A549 (cell line): ENCODE measurements at regions not wholly inside any gene's neighbourhood (a gene's known extent, or its start where the extent isn't known, plus 50 kb on each side); places are given as distances from the start of the nearest gene placed in this dataset.

Experiments
- ATAC-seq, 2 experiments: fragments of 200-7000 bp in 1 of 2; fragments of >200 bp in 1 of 2; cut with Nextera tagmentation in 1 of 2; cut with Tn5 transposase in 1 of 2; 3 replicates each; pipeline versions ENCODE4 v1.8.0 to v1.9.1; 2018 to 2020; ENCODE audit warnings: mild to moderate bottlenecking in 1 of 2, moderate library complexity in 1 of 2
- CTCF ChIA-PET: fragments of 300-600 bp; sonication (Branson Sonifier 250); formaldehyde crosslinking; extraction: SDS; loops from one replicate; lab custom pipeline; 2021; ENCODE audit warnings: antibody characterized with exemption, inconsistent platforms; lab: Yijun Ruan, JAX
- POLR2A ChIA-PET: fragments of 350-600 bp; formaldehyde crosslinking; extraction: SDS; loops from one replicate; lab custom pipeline; 2021; ENCODE audit warnings: antibody characterized with exemption, inconsistent platforms; lab: Yijun Ruan, JAX
- DNase-seq, 2 experiments: peaks; one replicate each; pipeline versions ENCODE4 v3.0.0 to v3.0.0-alpha.2; 2011 to 2016; ENCODE audit warnings: low read depth in 1 of 2, low spot score in 1 of 2
- FAIRE-seq: peaks from 2 replicates; lab custom pipeline; 2011; peaks lifted over from hg19 to GRCh38; lab: Jason Lieb, UNC
- H3K27ac ChIP-seq, 2 experiments: fragments of >200 bp; sonication (Bioruptor Twin); formaldehyde crosslinking; 3 replicates each; pipeline ENCODE4 v1.5.1; 2016 to 2017
- H3K4me1 ChIP-seq: fragments of >200 bp; sonication (Bioruptor Twin); formaldehyde crosslinking; 3 replicates; pipeline ENCODE4 v1.6.1; 2016
- H3K4me2 ChIP-seq: fragments of >200 bp; sonication (Bioruptor Twin); formaldehyde crosslinking; 3 replicates; pipeline ENCODE4 v1.6.1; 2016
- H3K4me3 ChIP-seq: fragments of >200 bp; sonication (Bioruptor Twin); formaldehyde crosslinking; 3 replicates; pipeline ENCODE4 v1.5.1; 2016
- H3K9me3 ChIP-seq: fragments of >200 bp; sonication (Bioruptor Twin); formaldehyde crosslinking; 3 replicates; pipeline ENCODE4 v1.6.1; 2016
- CBX8 ChIP-seq: fragments of 200-600 bp; sonication (generic); IDR thresholded peaks from 2 replicates; pipeline ENCODE4 v1.6.1; 2016
- CEBPB ChIP-seq, 2 experiments: fragments of >200 bp in 1 of 2; sonication (Bioruptor Twin) in 1 of 2; formaldehyde crosslinking in 1 of 2; IDR thresholded peaks; 2 replicates each; pipeline ENCODE4 v1.6.1; 2012 to 2016
- CHD4 ChIP-seq: fragments of 200-600 bp; sonication (generic); IDR thresholded peaks from 2 replicates; pipeline ENCODE4 v1.6.1; 2016; ENCODE audit warnings: antibody characterized with exemption, mild to moderate bottlenecking, borderline replicate concordance
- CTCF ChIP-seq: fragments of >200 bp; sonication (Bioruptor Twin); formaldehyde crosslinking; IDR thresholded peaks from 3 replicates; pipeline ENCODE4 v1.5.1; 2016
- EP300 ChIP-seq, 2 experiments: fragments of >200 bp; sonication (Bioruptor Twin); formaldehyde crosslinking; IDR thresholded peaks; 2 replicates in 1 of 2; 3 replicates in 1 of 2; pipeline ENCODE4 v1.6.1; 2016 to 2017
- ESRRA ChIP-seq: fragments of 150-350 bp; IDR thresholded peaks from 2 replicates; pipeline ENCODE4 v1.6.1; 2014; ENCODE audit warnings: mild to moderate bottlenecking, low read length, borderline replicate concordance
- FOSB ChIP-seq: fragments of 250-450 bp; sonication (Bioruptor Pico); IDR thresholded peaks from 2 replicates; pipeline ENCODE4 v1.5.0; 2020; ENCODE audit warnings: mild to moderate bottlenecking, moderate library complexity
- HDAC2 ChIP-seq: fragments of 200-600 bp; sonication (generic); IDR thresholded peaks from 2 replicates; pipeline ENCODE4 v1.6.1; 2016
- HEYL ChIP-seq: fragments of 250-450 bp; sonication (Bioruptor Pico); IDR thresholded peaks from 2 replicates; pipeline ENCODE4 v1.8.0; 2021; ENCODE audit warnings: mild to moderate bottlenecking, moderate library complexity
- JUN ChIP-seq, 2 experiments: fragments of >200 bp; sonication (Bioruptor Twin); formaldehyde crosslinking; IDR thresholded peaks; 2 replicates in 1 of 2; 3 replicates in 1 of 2; pipeline ENCODE4 v1.6.1; 2016 to 2017
- KDM5A ChIP-seq: fragments of 200-600 bp; sonication (generic); IDR thresholded peaks from 2 replicates; pipeline ENCODE4 v1.6.1; 2016; ENCODE audit warnings: antibody characterized with exemption, mild to moderate bottlenecking
- MAX ChIP-seq: IDR thresholded peaks from 2 replicates; pipeline ENCODE4 v1.6.1; 2012
- MAZ ChIP-seq: fragments of 150-350 bp; IDR thresholded peaks from 2 replicates; pipeline ENCODE4 v1.6.1; 2014; ENCODE audit warnings: antibody characterized with exemption, low read depth, low read length, borderline replicate concordance
- MYC ChIP-seq: IDR thresholded peaks from 2 replicates; pipeline ENCODE4 v1.6.1; 2012; ENCODE audit warnings: mild to moderate bottlenecking, inconsistent platforms, low read length, improper control_type of control experiment, borderline replicate concordance
- NFE2L2 ChIP-seq: fragments of 150-350 bp; conservative IDR thresholded peaks from 2 replicates; pipeline ENCODE4 v1.6.1; 2014; ENCODE audit warnings: low read length
- NPAS2 ChIP-seq: fragments of 250-450 bp; sonication (Bioruptor Pico); IDR thresholded peaks from 2 replicates; pipeline ENCODE4 v1.8.0; 2022; ENCODE audit warnings: mild to moderate bottlenecking, moderate library complexity, borderline replicate concordance
- POLR2AphosphoS2 ChIP-seq: conservative IDR thresholded peaks from 2 replicates; pipeline ENCODE4 v1.6.1; 2012; ENCODE audit warnings: low read length, improper control_type of control experiment, inconsistent platforms
- REST ChIP-seq: fragments of 200-600 bp; sonication (generic); IDR thresholded peaks from 2 replicates; pipeline ENCODE4 v1.6.1; 2016; ENCODE audit warnings: antibody characterized with exemption, mild to moderate bottlenecking, moderate library complexity
- SMC3 ChIP-seq: fragments of >200 bp; sonication (Bioruptor Twin); formaldehyde crosslinking; IDR thresholded peaks from 3 replicates; pipeline ENCODE4 v1.6.1; 2018; ENCODE audit warnings: inconsistent platforms
- SREBF2 ChIP-seq: fragments of 450-650 bp; IDR thresholded peaks from 2 replicates; pipeline ENCODE4 v1.6.1; 2014; ENCODE audit warnings: mild to moderate bottlenecking, moderate library complexity
- TFCP2L1 ChIP-seq: fragments of 250-450 bp; sonication (Bioruptor Pico); IDR thresholded peaks from 2 replicates; pipeline ENCODE4 v1.5.0; 2021; ENCODE audit warnings: mild to moderate bottlenecking
- TP53 ChIP-seq: fragments of 250-450 bp; sonication (Bioruptor Pico); IDR thresholded peaks from 2 replicates; pipeline ENCODE4 v1.5.0; 2021; ENCODE audit warnings: mild to moderate bottlenecking, moderate library complexity
- USF2 ChIP-seq: fragments of 450-650 bp; IDR thresholded peaks from 2 replicates; pipeline ENCODE4 v1.6.1; 2014; ENCODE audit warnings: antibody characterized with exemption
- WGBS: methylation state at CpG from one replicate; pipeline ENCODE4 v1.1.6; 2017; ENCODE audit errors: missing lambda C conversion rate; 5-methylcytosine and 5-hydroxymethylcytosine counted together

GRCh38 chr11:70544774-70545609 lies 146.7 kb downstream of the CTTN start:
- Histone ChIP-seq H3K27ac (0 out of 6 replicates have a peak overlapping the region, but pooled peaks of 1 of the 2 experiments have one; percentile 34), H3K4me3 (no peak overlapping the region), H3K4me2 (no peak overlapping the region), H3K9me3 (no peaks in the 10 kb centered on the region), H3K4me1 (no peaks in the 10 kb centered on the region; the same call in 2 of the 3 replicates)
- WGBS: 81% methylated on average over 24 of the region's 36 CpGs
- no peak for FAIRE-seq
- TF ChIP-seq CTCF (no peak), CBX8 (no peak), HEYL (CRISPR knock-in tag) (no peak), JUN (IDR thresholded peaks at IDR 0.05) (no peak), NPAS2 (CRISPR knock-in tag) (no peak), ESRRA (no peak), MAX (no peak), HDAC2 (no peak)
- ChIA-PET CTCF (interaction anchor here (1.0 kb wide), 1 partner anchor 11 kb away, joined by 3 read pairs; no protein-coding TSS in a partner anchor), POLR2A (no interaction called here)
- ATAC-seq: peak; percentile 33 to 57; a peak in 3 of 6 replicates
- peak in 1 of 2 experiments; percentile 21 for DNase-seq

- no peak for ATAC-seq
- no peak for TF ChIP-seq CEBPB (IDR thresholded peaks at IDR 0.05)
- no peak for TF ChIP-seq HEYL (CRISPR knock-in tag)
- no peak for TF ChIP-seq CTCF
- TF ChIP-seq KDM5A: no peak
- TF ChIP-seq EP300 (IDR thresholded peaks at IDR 0.05): no peak
- no peak for TF ChIP-seq SMC3
- no peak for TF ChIP-seq FOSB (CRISPR knock-in tag)
- no peak for TF ChIP-seq MYC
- TF ChIP-seq, all 56 proteins: peak for 0
- no peak overlapping the region for H3K27ac ChIP-seq
- FAIRE-seq (no peak), DNase-seq (no peak)
- no peak overlapping the region for H3K4me2 ChIP-seq
- CTCF ChIA-PET: interaction anchor here (0.8 to 1.0 kb wide), 2 partner anchors 9 to 11 kb away, joined by 3 read pairs; no protein-coding TSS in a partner anchor
- no peaks in the 10 kb centered on the region for H3K9me3 ChIP-seq
- 83% methylated on average over 5 of the region's 5 CpGs for WGBS
- H3K4me3 ChIP-seq: no peak overlapping the region
- POLR2A ChIA-PET: no interaction called here
- H3K4me1 ChIP-seq: no peaks in the 10 kb centered on the region; the same call in 2 of the 3 replicates
Measured at GRCh38 chr11:70545610-70545912, 147.2 kb downstream of the CTTN start.

- 75% methylated on average over 9 of the region's 9 CpGs for WGBS
- H3K4me2 ChIP-seq: no peak overlapping the region
- DNase-seq (no peak), ATAC-seq (no peak), FAIRE-seq (no peak)
- no peak overlapping the region for H3K27ac ChIP-seq
- H3K4me3 ChIP-seq: no peak overlapping the region
- ChIA-PET POLR2A (no interaction called here), CTCF (interaction anchor here (0.8 kb wide), 1 partner anchor 10 kb away, joined by 3 read pairs; no protein-coding TSS in a partner anchor)
- no peaks in the 10 kb centered on the region for H3K9me3 ChIP-seq
- H3K4me1 ChIP-seq: no peaks in the 10 kb centered on the region; the same call in 2 of the 3 replicates
- TF ChIP-seq TP53 (CRISPR knock-in tag) (no peak), CHD4 (no peak), NPAS2 (CRISPR knock-in tag) (no peak), POLR2AphosphoS2 (no peak), REST (no peak), NFE2L2 (no peak), CBX8 (no peak), USF2 (no peak), TFCP2L1 (CRISPR knock-in tag) (no peak), MAZ (no peak), SREBF2 (no peak)
Measured at GRCh38 chr11:70546191-70546940, 148.0 kb downstream of the CTTN start.
